ENCODE measurements at regions not wholly inside any gene's neighbourhood (a gene's known extent, or its start where the extent isn't known, plus 50 kb on each side); places are given as distances from the start of the nearest gene placed in this dataset.
"Not testable (repeated sequence)": the region's sequence is repeated elsewhere in the genome, so short reads cannot be mapped to it uniquely, and the experiment has no call there.

- no peak overlapping the region for H3K4me3 ChIP-seq (ENCODE audit: low read depth, low read length)
- no peak for TF ChIP-seq CTCF (IDR thresholded peaks at IDR 0.05; ENCODE audit: low read depth, low read length)
Measured at GRCh38 chr6:115750946-115751345, 309.7 kb downstream of the FRK start.

- TF ChIP-seq CTCF (IDR thresholded peaks at IDR 0.05; ENCODE audit: low read depth, low read length), result no peak
- no peak overlapping the region for H3K4me3 ChIP-seq (ENCODE audit: low read depth, low read length)
Measured at GRCh38 chr6:115750292-115750691, 310.4 kb downstream of the FRK start.

- no peak for TF ChIP-seq CTCF (IDR thresholded peaks at IDR 0.05; ENCODE audit: low read depth, low read length)
- no peak overlapping the region for H3K4me3 ChIP-seq (ENCODE audit: low read depth, low read length)
Measured at GRCh38 chr6:115747719-115748118, 313.0 kb downstream of the FRK start.

GRCh38 chr6:115746583-115746982 is 314.1 kb downstream of the FRK start:
- H3K4me3 ChIP-seq (ENCODE audit: low read depth, low read length), result not testable (repeated sequence)

- no peak for TF ChIP-seq CTCF (IDR thresholded peaks at IDR 0.05; ENCODE audit: low read depth, low read length)
- no peak overlapping the region for H3K4me3 ChIP-seq (ENCODE audit: low read depth, low read length)
Measured at GRCh38 chr6:115740907-115741306, 319.8 kb downstream of the FRK start.

- no peak overlapping the region for H3K4me3 ChIP-seq (ENCODE audit: low read depth, low read length)
- TF ChIP-seq CTCF (IDR thresholded peaks at IDR 0.05; ENCODE audit: low read depth, low read length), result no peak
Measured at GRCh38 chr6:115735610-115736009, 325.1 kb downstream of the FRK start.

GRCh38 chr6:115733426-115733825 is 327.3 kb downstream of the FRK start:
- no peak overlapping the region for H3K4me3 ChIP-seq (ENCODE audit: low read depth, low read length)
- no peak for TF ChIP-seq CTCF (IDR thresholded peaks at IDR 0.05; ENCODE audit: low read depth, low read length)

GRCh38 chr6:115729036-115729435 is 331.7 kb downstream of the FRK start:
- no peak overlapping the region for H3K4me3 ChIP-seq (ENCODE audit: low read depth, low read length)
- TF ChIP-seq CTCF (IDR thresholded peaks at IDR 0.05; ENCODE audit: low read depth, low read length), result no peak

Data from WI38 (cell line).